Mammary epithelial cell (primary cell): ENCODE measurements at regions not wholly inside any gene's neighbourhood (a gene's known extent, or its start where the extent isn't known, plus 50 kb on each side); places are given as distances from the start of the nearest gene placed in this dataset.

Experiments
- CTCF ChIP-seq, 2 donors: IDR thresholded peaks in 1 of 2; conservative IDR thresholded peaks in 1 of 2; 2 replicates each; pipeline ENCODE4 v1.5.1; 2011 to 2012; ENCODE audit warnings: inconsistent platforms in 2 of 2, low read length in 2 of 2, mild to moderate bottlenecking in 2 of 2, control low read depth in 1 of 2, low read depth in 1 of 2; ENCODE audit not compliant: insufficient read depth in 1 of 2; ENCODE audit errors: extremely low read depth in 1 of 2
- EZH2 ChIP-seq: IDR thresholded peaks from 2 replicates; pipeline ENCODE4 v1.6.1; 2012; ENCODE audit warnings: low read length, inconsistent platforms, borderline replicate concordance

DNA sequence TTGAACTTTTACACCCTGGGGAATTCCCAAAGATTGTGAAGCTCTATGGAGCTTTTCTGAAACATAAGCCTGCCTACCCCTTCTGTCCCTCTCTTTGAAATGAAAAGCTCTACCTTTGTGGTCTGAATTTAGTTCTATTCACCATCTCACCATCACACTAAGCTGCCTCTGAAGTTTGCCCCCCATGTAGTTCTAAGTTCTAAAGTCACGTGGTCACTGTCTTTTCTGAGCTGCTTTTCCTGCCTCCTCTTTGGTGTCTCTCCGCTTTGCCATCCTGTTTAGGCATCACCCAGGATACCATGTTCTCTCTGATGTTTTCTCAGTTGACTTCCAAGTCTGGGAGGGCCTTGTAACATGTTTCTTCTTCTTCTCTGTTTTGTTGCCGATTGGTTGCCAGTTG lies 2206.6 kb downstream of the MAT2B start:
- no peak for TF ChIP-seq CTCF (conservative IDR thresholded peaks at IDR 0.05 in 1 of 2, IDR thresholded peaks at IDR 0.05 in 1 of 2; ENCODE audit: extremely low read depth in 1 of 2, insufficient read depth in 1 of 2, low read depth in 1 of 2, low read length in 2 of 2)
- no peak for TF ChIP-seq EZH2
